HG03196 (cell line): ENCODE measurements at regions not wholly inside any gene's neighbourhood (a gene's known extent, or its start where the extent isn't known, plus 50 kb on each side); places are given as distances from the start of the nearest gene placed in this dataset.

Experiments used
- ATAC-seq: cut with Tn5 transposase; IDR thresholded peaks from one replicate; pipeline ENCODE4 v1.9.1; 2021; ENCODE audit not compliant: unreplicated experiment

DNA sequence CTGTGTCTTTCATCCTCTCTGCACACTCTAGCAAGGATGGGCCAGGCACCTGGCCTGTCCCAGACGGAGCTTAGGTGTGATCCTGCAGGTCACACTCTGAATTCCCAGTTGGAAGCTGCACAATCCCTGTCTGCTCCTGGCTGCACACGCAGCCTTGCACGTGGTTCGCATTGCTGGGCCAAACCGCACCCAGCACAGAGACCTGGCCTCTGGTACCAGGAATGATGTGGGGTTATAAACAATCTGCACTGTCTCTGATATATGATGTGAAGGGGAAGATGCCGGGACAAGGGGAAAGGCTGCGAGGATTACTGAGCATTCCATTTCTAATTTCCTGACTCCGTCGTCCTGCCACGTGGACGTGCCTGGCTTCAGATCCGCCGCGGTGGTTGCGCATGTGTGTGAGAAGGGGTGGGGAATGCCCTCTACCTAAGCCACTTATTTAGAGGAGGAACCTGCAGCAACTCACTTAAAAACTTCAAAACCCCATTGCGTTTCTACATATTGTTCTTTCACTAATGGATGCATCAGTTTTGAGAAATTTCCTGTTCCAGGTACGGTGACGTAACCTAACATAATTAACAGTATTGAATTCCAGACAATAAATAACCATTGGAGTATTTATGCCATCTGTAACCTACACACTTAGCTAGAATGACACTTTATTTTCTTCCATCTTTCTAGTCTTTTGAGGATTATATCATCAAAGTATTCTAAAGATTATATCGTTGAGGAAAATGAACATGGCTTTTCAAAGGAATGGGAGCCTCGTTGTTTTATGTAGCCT is 559.7 kb upstream of the MGMT start:
- ATAC-seq, result no peak

DNA sequence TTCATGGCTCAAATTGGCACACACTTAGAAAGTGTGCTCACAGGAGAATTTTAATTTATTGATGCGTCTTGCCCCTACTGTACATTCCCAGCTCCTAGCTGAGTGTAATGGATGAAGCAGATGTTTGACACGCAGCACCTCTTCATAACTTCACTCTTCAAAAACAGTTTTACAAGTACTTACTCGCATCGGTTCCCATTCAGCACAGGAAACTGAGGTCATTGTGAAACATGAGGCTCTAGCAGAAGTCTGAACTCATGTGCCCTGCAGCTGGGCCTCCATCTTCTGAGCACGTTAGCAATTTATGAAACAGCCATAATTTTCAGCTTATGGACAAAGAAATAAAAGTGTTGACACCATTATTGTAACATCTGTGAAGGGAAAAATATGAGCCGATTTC is 558.9 kb upstream of the MGMT start:
- no peak for ATAC-seq

DNA sequence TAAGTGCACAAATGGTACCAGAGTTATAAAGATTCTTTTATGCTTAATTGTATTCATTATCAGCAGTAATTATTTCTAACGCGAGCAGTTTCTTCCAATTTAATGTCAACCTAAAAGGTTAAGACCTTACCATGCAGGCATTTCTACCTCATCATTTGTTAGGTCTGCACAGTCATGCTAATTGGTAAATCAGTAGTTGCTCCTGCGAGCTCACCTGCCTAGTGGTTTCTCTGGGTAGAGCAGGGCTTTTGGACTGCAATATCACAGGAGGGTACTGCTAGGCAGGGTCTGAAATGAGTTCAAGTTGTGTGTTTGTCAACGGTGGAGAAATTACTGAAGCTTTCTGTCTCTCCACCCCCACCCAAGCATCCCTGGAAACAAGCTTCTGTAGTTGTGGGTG is 558.5 kb upstream of the MGMT start:
- no peak for ATAC-seq

DNA sequence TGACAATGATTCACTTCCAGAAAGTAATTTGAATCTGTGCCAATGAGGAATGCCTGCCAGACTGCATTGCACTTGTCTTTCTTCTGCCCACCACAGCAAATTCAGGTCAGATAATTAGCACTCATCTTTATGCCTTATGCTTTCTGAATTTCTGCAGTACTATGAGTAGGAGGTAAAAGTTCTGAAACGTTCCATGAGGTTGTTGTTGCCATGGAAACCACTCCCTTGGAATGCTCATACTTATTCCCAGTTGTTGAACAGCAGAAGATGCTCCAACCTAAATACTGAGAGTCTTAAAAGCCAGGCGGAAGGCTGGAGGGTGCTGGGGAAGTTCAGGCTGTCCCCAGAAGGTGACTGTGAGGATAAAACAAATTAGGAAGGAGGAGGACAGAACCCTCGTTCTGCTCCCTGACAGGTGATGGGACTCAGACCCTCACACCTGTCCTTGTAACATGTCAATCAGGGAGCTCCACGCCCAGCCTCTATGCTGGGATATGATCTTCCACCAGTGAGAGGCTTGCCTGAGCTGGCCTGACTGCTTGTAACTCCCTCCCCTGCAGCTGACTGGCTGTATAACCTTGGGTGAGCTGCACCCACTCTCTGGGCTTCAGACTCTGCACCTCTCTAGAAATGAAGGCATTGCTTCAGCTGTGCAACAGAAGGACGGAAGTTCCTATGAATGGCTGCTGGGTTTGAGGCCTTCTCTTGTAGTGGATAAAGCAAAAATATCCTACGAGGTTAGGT is 554.3 kb upstream of the MGMT start:
- ATAC-seq, result no peak

DNA sequence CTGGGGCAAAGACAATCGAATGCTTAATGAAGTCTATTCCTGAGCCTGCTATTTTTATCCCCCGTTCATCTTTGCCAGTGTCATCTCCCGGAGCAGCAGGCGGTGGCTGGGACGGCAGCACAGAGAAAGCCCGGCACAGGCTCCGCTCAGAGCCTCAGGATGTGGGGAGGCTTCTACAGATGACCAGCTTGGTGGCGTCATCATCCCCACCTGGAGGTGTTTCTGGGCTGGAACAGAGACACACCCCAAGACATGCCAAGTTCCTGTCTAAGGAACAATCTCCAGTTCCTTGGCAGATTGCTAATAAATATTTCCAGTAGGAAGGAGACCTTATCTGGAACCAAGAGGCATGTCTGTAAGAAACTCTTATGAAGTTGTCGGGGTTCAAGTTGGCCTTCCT is 552.4 kb upstream of the MGMT start:
- ATAC-seq, result no peak

DNA sequence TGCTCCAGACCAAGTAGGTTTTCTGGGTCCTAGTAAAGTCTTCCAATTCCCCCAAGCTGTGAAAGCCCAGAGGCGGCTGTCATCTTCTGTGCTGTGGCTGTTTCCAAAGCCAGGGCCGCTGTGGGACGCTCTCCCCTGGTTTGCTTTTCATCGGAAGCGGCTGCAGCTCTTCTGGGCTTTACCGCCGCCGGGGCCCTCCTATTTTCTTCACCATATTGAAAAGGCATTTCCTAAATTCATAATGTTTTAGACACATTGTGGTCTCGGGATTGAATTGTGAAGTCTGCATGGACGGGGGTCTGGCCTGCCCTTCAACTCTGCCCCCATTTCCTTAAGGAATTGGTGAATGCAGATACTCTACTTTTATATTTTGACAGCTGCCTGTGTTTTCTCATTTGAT is 551.4 kb upstream of the MGMT start:
- no peak for ATAC-seq

DNA sequence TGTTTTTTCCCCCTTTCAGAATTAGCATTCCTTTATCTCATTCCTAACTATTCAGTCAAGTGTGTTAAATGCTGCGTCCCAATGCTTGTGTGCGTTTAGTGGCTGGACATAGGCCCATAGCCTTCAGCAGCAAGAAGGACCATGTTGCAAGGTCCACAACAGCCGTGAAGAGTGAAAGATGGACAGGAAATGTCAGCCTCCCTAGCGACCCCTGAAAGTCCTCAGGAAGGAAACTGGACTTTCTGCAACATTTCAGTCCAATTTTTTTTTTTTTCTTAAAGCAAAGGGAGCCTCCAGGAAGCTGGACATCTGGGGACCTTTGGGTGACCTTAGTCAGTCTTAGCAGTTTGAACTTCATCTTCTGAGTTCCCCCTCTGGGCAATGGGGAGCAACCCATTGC is 550.7 kb upstream of the MGMT start:
- no peak for ATAC-seq

DNA sequence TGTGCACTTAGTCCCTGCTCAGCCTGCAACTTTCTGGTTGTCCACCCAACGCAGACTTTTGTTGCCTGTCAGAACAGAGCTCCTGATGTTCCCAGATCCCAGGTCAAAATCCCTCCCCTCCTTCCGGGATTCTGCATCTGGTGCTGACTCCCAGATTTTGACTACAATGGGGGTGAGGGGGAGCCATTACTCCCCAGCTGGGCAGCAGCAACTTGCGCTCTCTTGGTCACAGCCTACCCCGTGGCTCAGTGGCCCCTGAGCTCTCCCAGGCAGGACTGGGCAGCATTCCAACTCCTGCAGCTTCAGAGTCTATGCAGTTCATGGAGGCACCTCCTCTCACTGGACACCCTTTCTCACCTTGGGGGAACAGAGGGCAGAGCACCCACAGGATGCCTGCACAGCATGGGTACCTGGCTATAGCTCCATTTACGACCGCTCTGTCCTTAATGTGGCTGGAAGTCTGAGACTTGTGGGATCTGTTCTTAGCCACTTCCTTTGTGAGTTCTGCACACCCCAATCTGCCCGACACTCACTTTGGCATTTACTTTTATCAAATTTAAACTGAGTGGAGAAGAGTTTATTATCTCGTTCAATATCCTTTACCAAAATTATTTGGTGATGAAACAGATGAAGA is 545.5 kb upstream of the MGMT start:
- ATAC-seq, result no peak

DNA sequence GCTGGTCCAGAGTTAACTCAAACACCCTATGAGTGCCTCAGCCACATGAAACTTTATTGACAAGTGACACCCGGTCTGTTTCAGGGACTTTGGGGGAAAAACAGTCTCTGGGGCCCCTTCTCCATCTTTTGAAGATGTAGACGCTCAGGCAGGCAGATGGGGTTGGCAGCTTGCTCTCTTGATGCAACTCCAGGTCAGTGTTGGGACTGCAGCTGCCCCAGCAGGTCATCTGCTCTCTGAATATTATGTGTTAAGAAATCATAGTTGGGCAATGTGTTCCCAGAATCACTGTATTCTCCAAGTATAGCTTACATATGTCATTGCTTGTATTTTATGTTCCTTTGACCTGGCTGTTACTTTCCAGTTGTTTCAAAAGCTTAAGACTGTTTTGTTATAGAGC is 544.9 kb upstream of the MGMT start:
- ATAC-seq, result no peak

DNA sequence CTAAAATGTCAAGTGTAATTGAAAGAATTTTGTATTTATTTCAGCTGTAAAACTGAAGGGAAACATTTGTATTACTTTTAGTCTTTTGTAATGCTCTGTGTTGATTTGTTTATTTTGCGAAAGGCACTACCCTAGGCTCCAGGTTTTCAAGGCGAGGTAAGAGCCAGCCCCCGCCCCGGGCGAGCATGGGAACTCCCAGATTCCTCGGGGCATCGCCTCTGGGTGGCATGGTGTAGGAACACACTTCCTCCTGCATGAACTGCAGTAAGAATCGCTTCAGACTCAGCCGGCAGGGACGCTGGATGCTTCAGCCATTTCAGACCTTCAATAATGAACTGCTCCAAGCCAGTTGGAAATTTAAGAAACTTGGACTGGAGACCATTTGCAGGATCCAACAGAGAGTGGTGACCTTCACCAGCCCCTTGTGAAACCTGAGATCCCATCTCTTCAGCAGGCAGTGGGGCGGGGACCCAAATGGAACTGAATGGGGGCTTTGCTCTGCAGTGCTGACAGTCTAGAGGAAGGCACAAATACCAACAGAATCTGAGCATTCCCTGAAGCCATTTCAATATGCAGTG is 544.3 kb upstream of the MGMT start:
- no peak for ATAC-seq

DNA sequence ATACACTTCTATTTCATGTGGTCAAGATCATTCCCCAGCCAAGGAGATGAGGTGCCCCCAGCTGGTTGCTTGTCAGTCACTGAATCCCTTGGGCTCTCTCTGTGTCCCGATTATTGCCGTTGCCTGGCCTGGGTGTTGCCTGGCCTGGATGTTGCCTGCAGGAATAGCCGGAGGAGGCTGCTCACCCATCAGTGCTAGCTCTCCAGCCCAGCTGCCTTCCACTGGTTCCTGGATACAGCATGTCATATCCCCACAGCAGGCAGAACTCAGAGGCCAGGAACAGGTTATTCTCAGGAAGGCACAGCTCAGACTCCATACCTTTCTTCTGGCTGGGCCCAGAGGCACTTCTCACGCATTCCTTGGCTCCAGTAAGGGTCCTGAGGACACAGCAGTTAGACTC is 542.1 kb upstream of the MGMT start:
- ATAC-seq, result no peak

DNA sequence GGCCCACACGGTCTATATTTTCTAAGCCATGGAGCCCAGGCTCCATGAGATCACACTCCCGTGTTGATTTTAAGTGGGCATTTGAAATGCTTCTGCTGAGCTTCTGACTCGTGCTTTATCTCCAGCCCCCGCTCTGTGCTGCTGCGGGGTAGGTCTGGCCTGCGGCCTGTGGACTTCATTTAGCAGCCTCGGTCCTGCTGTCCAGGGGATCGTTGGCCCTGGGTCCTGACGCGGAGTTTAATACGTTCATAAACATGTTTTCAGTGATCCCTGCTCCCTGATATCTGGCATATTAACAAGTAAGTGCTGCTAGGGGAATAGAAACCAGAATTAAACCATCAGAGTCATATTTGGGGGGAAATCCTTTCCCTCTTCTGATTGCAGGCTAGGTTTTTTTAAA is 540.3 kb upstream of the MGMT start:
- no peak for ATAC-seq

DNA sequence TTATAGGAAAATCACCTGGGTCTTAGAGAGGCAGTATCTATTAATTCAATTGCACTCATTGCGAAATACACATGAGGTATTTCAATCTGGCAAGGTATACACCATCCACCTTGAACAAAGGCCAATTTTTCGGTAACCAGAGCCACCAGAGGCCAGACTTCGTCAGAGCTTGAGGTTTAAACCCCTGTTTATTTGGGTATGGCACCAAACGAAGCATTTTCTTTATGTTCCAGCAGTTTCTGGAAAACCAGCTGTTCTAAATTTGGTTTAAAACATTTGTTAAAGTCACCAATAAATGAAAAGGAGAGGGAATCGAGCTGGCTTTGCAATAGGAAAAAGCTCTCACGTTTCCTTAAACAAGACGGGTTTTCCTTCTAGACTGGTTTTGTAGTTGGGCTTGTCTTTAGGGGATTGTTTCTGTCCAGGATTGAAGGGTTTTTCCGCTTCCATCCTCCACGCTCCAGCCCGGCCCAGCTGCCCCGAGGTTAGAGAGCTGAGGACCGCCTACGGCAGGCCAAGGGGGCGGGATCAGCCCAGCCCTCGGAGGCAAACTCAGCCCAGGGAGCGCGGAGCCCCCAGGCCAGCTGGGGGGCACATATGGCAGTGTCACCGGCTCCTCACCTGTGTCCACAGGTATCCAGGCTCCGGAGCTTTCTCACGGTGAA is 539.4 kb upstream of the MGMT start:
- ATAC-seq, result no peak

DNA sequence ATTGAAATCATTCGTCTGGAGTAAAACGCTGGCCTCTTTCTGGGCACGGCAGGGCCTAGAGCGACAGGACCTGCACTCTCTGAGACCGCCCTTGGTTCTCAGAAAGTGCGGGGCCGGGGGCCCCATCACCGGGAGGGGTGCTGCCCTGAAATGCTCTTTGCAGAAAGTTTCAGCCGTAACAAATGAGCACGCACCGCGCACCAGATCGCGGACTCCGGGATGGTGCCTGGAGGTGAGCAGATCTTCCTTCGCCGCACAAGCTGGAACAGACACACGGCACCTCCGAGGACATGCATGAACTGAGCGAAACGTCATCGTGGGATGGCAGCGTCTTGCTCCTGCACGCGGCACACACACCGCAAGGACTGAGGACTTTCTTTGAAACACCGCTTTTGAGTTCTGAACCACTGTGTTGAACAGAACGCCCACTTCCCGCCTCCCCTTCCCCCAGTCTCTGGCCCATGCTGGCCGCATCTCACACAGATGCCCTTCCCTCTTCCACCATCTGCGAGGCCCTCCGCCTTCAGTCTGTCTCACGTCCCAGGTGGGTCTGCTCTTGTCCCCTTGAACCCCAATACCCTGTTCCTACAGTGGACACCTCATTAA is 538.7 kb upstream of the MGMT start:
- no peak for ATAC-seq

DNA sequence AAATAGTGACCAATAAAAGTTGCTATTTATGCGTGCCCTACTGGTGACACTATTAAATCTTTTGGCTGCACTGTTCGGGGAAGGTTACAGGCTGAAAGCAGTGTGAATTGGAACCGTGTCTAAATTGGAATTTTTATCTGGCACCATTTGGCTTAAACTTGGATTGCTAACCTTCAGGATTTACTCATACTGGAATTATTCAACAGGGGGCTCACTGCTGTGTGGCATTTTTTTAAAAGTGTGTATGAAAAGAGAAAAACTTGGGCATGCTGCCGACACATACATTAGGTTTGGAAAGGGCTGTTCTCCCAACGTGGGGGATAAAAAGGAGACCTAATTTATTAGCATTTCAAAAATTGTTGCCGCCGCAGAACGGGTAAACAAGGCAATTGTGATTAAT is 537.9 kb upstream of the MGMT start:
- ATAC-seq, result no peak

DNA sequence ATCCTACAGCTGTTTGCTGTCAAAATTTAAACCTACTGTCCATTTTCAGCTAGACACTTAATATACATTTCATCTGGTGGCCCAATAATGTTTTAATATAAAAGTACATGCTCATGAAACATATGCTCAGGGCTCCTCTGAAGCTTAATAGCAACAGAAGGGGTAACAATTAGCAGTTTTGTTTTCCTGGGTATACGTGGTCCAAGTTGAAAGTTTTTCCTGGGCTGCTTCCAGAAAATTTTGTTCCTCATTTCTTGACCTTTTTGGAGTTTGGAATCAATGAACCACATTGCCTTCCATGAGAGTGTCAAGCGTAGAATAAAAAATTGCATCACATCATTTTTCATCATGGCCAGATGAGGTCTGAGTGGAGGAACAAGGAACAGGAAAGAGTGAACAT is 537.3 kb upstream of the MGMT start:
- no peak for ATAC-seq

DNA sequence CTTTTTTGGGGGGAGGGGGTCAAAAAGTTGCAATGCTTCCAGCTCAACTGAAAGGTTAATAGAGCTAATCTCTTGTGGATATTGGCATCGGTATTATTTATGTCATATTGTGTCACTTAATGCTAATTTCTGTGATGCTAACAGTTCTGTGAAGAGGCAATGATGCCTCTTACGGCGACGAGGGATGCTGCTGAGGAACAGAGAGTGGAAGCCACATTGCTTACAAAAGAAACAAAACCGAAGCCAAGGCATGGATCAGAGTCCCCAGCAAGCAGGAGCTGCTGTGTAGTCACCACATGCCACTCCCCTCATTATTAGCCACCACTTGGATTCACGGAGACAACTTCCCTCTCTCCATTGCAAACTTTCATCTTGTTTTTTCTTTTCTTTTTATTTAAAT is 536.5 kb upstream of the MGMT start:
- ATAC-seq, result no peak

DNA sequence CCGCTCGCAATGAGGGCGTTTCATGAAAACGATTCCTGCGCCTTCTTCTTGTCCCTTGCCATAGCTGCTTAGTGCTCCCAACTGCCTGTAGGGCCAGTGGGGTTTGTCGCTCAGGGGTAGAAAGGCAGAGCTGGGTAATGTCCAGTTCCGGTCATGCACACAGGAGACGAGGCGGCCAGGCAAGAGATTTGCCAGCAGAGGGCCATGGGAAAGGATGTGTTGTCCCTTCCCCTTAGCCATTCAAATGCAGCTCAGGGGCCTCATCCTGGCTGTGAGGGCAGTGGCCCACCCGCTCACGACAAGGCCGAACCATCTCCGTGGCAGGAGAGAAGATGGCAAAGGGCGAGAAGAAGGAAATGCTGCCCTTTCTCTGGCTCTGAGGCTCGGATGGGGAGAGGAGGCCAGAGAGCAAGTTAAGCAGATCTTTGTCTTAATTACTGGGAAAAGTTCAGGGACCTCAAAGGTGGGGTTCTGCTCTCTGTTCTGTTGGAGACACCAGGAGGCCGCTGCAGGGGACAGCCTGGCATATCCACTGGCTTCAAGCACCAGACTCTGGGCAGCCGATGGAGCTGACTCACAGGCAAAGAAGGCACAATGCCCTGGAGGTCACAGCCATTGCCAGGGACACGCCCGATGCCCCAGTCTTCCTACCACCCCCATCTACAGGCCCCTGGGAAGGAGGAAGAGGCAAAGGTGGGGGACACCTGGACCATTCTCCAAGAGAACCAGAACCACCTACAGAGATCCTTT is 534.8 kb upstream of the MGMT start:
- ATAC-seq, result no peak

DNA sequence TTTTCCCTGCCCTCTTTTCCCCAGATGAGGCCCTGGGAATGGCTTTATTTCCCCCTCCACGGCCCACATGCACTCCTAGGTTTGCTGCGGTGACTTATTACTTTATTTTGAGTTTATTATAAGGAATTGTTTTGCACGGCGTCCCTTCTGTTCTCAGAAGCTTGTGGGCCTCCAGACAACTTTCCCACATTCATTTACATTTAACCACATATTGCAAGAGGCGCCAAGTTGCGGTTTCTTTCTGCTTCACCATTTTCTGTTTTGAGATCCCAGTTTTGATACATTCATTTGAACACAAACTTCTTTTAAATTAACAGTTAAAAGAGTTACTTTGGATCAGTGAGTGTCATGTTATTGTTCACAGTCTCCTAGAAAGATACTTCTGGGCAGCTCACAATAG is 532.5 kb upstream of the MGMT start:
- ATAC-seq, result no peak

DNA sequence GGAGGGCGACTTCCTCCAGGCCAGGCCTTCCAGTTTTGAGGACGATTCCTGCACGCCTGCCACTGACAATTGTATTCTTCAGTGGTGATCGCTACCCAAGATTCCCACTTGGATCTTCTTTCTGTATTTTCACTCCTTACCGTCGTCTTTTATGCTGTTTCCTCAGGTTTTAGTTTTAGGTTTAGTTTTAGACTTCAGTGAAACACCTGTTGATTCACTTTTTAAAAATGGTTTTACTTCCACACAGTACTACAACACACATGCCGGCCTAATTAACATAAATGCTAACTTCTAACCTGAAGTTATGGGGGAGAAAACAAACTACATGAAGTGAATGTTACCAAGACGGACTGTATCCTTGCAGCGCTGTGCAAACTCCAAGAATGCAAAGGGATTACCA is 530.6 kb upstream of the MGMT start:
- ATAC-seq, result no peak
